CD8-positive, alpha-beta memory T cell (primary cell): ENCODE measurements at regions not wholly inside any gene's neighbourhood (a gene's known extent, or its start where the extent isn't known, plus 50 kb on each side); places are given as distances from the start of the nearest gene placed in this dataset.

Experiments
- CTCF ChIA-PET: fragments of 350-600 bp; sonication (Branson Sonifier 250); formaldehyde crosslinking; loops from one replicate; lab custom pipeline; 2021; ENCODE audit warnings: antibody characterized with exemption; lab: Charles Lee
- POLR2A ChIA-PET: fragments of 350-600 bp; sonication (Branson Sonifier 250); formaldehyde crosslinking; loops from one replicate; lab custom pipeline; 2021; ENCODE audit warnings: antibody characterized with exemption; lab: Charles Lee
- DNase-seq, 5 donors: peaks; one replicate each; pipeline versions ENCODE4 v3.0.0 to v3.0.0-alpha.2; 2020 to 2022; ENCODE audit warnings: mixed read lengths in 1 of 5
- H3K27ac ChIP-seq: one replicate; pipeline ENCODE4 v1.7.0; 2013; ENCODE audit warnings: low read depth, mild to moderate bottlenecking, low read length, moderate library complexity
- H3K27me3 ChIP-seq: 2 replicates; pipeline ENCODE4 v1.7.0; 2013; ENCODE audit warnings: low read length, mild to moderate bottlenecking; ENCODE audit not compliant: insufficient read depth, poor library complexity, severe bottlenecking
- H3K36me3 ChIP-seq: 2 replicates; pipeline ENCODE4 v1.7.0; 2013; ENCODE audit warnings: mild to moderate bottlenecking, low read length, moderate library complexity; ENCODE audit not compliant: insufficient read depth
- H3K4me1 ChIP-seq: 2 replicates; pipeline ENCODE4 v1.7.0; 2013; ENCODE audit warnings: mild to moderate bottlenecking, low read length, moderate library complexity; ENCODE audit not compliant: insufficient read depth
- H3K4me3 ChIP-seq: 2 replicates; pipeline ENCODE4 v1.7.0; 2013; ENCODE audit warnings: mild to moderate bottlenecking, low read length
- H3K9me3 ChIP-seq: 2 replicates; pipeline ENCODE4 v1.7.0; 2013; ENCODE audit warnings: mild to moderate bottlenecking, low read length
- H3K27ac Mint-ChIP-seq, 8 donors: one replicate each; pipeline ENCODE4 v1.8.0; 2020 to 2021; ENCODE audit warnings: mixed read lengths in 8 of 8, mild to moderate bottlenecking in 6 of 8, inconsistent platforms in 3 of 8, moderate library complexity in 3 of 8
- H3K27me3 Mint-ChIP-seq, 2 donors: one replicate each; pipeline ENCODE4 v1.8.0; 2020 to 2021; ENCODE audit warnings: mixed read lengths in 2 of 2, mild to moderate bottlenecking in 1 of 2, moderate library complexity in 1 of 2
- H3K36me3 Mint-ChIP-seq, 3 donors: one replicate each; pipeline ENCODE4 v1.8.0; 2020 to 2021; ENCODE audit warnings: mixed read lengths in 3 of 3, inconsistent platforms in 1 of 3, mild to moderate bottlenecking in 1 of 3
- H3K4me1 Mint-ChIP-seq, 3 donors: one replicate each; pipeline ENCODE4 v1.8.0; 2020 to 2021; ENCODE audit warnings: mixed read lengths in 3 of 3, inconsistent platforms in 1 of 3, mild to moderate bottlenecking in 1 of 3
- H3K4me3 Mint-ChIP-seq, 7 donors: one replicate each; pipeline ENCODE4 v1.8.0; 2020 to 2021; ENCODE audit warnings: mixed read lengths in 7 of 7, mild to moderate bottlenecking in 6 of 7, moderate library complexity in 4 of 7, inconsistent platforms in 2 of 7
- H3K9me3 Mint-ChIP-seq, 5 donors: one replicate each; pipeline ENCODE4 v1.8.0; 2020 to 2022; ENCODE audit warnings: mixed read lengths in 5 of 5, mild to moderate bottlenecking in 3 of 5, moderate library complexity in 2 of 5, inconsistent platforms in 1 of 5

GRCh38 chr5:97834561-97834960 is 651.5 kb upstream of the RIOK2 start:
- Histone ChIP-seq H3K9me3 (no peaks in the 10 kb centered on the region), H3K27me3 (no peaks in the 10 kb centered on the region), H3K4me1 (no peaks in the 10 kb centered on the region), H3K36me3 (no peaks in the 10 kb centered on the region), H3K4me3 (no peak overlapping the region), H3K27ac (no peak overlapping the region)
- DNase-seq: no peak
- POLR2A ChIA-PET: no interaction called here
- Mint-ChIP-seq H3K27me3 (no peaks in the 10 kb centered on the region), H3K27ac (no peak overlapping the region), H3K9me3 (peaks cover 0 to 7% (median 1%) of the 10 kb centered on the region in 5 donors), H3K36me3 (no peaks in the 10 kb centered on the region), H3K4me3 (no peak overlapping the region), H3K4me1 (no peaks in the 10 kb centered on the region)
- CTCF ChIA-PET: no interaction called here

GRCh38 chr5:97835112-97835511 is 652.1 kb upstream of the RIOK2 start:
- Mint-ChIP-seq H3K36me3 (no peaks in the 10 kb centered on the region), H3K27me3 (no peaks in the 10 kb centered on the region), H3K4me1 (no peaks in the 10 kb centered on the region), H3K4me3 (no peak overlapping the region), H3K27ac (no peak overlapping the region), H3K9me3 (peaks cover 0 to 7% (median 1%) of the 10 kb centered on the region in 5 donors)
- no peak overlapping the region for H3K4me3 ChIP-seq
- H3K27ac ChIP-seq: no peak overlapping the region
- H3K27me3 ChIP-seq: no peaks in the 10 kb centered on the region
- H3K4me1 ChIP-seq: no peaks in the 10 kb centered on the region
- ChIA-PET POLR2A (no interaction called here), CTCF (no interaction called here)
- no peaks in the 10 kb centered on the region for H3K9me3 ChIP-seq
- DNase-seq: no peak
- H3K36me3 ChIP-seq: no peaks in the 10 kb centered on the region

- no peak overlapping the region for H3K27ac Mint-ChIP-seq
- ChIA-PET CTCF (no interaction called here), POLR2A (no interaction called here)
- Histone ChIP-seq H3K9me3 (no peaks in the 10 kb centered on the region), H3K36me3 (no peaks in the 10 kb centered on the region), H3K4me3 (no peak overlapping the region), H3K27ac (no peak overlapping the region), H3K27me3 (no peaks in the 10 kb centered on the region), H3K4me1 (no peaks in the 10 kb centered on the region)
- no peaks in the 10 kb centered on the region for H3K4me1 Mint-ChIP-seq
- no peaks in the 10 kb centered on the region for H3K27me3 Mint-ChIP-seq
- DNase-seq: no peak
- no peaks in the 10 kb centered on the region for H3K36me3 Mint-ChIP-seq
- peaks cover 0 to 8% (median 0%) of the 10 kb centered on the region in 5 donors for H3K9me3 Mint-ChIP-seq
- no peak overlapping the region for H3K4me3 Mint-ChIP-seq
These were observed 653.8 kb upstream of the RIOK2 start for GRCh38 chr5:97836816-97837215.

GRCh38 chr5:97838214-97838613 is 655.2 kb upstream of the RIOK2 start:
- Mint-ChIP-seq H3K4me3 (no peak overlapping the region), H3K36me3 (no peaks in the 10 kb centered on the region), H3K27ac (no peak overlapping the region), H3K9me3 (peaks cover 0 to 6% (median 0%) of the 10 kb centered on the region in 5 donors), H3K27me3 (no peaks in the 10 kb centered on the region), H3K4me1 (no peaks in the 10 kb centered on the region)
- no peaks in the 10 kb centered on the region for H3K36me3 ChIP-seq
- DNase-seq: no peak
- no peak overlapping the region for H3K4me3 ChIP-seq
- ChIA-PET POLR2A (no interaction called here), CTCF (no interaction called here)
- H3K9me3 ChIP-seq: no peaks in the 10 kb centered on the region
- no peak overlapping the region for H3K27ac ChIP-seq
- no peaks in the 10 kb centered on the region for H3K27me3 ChIP-seq
- no peaks in the 10 kb centered on the region for H3K4me1 ChIP-seq

GRCh38 chr5:97839341-97840086 is 656.5 kb upstream of the RIOK2 start:
- no peak overlapping the region for H3K4me3 ChIP-seq
- Mint-ChIP-seq H3K9me3 (peaks cover 0 to 6% (median 0%) of the 10 kb centered on the region in 5 donors), H3K4me1 (no peaks in the 10 kb centered on the region), H3K27ac (no peak overlapping the region), H3K27me3 (no peaks in the 10 kb centered on the region), H3K36me3 (no peaks in the 10 kb centered on the region), H3K4me3 (no peak overlapping the region)
- no peaks in the 10 kb centered on the region for H3K9me3 ChIP-seq
- no peaks in the 10 kb centered on the region for H3K4me1 ChIP-seq
- no peaks in the 10 kb centered on the region for H3K27me3 ChIP-seq
- H3K27ac ChIP-seq: no peak overlapping the region
- no peaks in the 10 kb centered on the region for H3K36me3 ChIP-seq
- CTCF ChIA-PET: no interaction called here
- POLR2A ChIA-PET: no interaction called here
- DNase-seq: no peak

- H3K36me3 Mint-ChIP-seq: no peaks in the 10 kb centered on the region
- H3K36me3 ChIP-seq: no peaks in the 10 kb centered on the region
- ChIA-PET CTCF (no interaction called here), POLR2A (no interaction called here)
- H3K27ac Mint-ChIP-seq: no peak overlapping the region
- H3K4me1 Mint-ChIP-seq: no peaks in the 10 kb centered on the region
- H3K9me3 ChIP-seq: no peaks in the 10 kb centered on the region
- no peak overlapping the region for H3K4me3 Mint-ChIP-seq
- DNase-seq: no peak
- H3K4me1 ChIP-seq: no peaks in the 10 kb centered on the region
- H3K4me3 ChIP-seq: no peak overlapping the region
- no peaks in the 10 kb centered on the region for H3K27me3 ChIP-seq
- no peaks in the 10 kb centered on the region for H3K27me3 Mint-ChIP-seq
- H3K27ac ChIP-seq: no peak overlapping the region
- H3K9me3 Mint-ChIP-seq: peaks cover 0 to 6% (median 0%) of the 10 kb centered on the region in 5 donors
These were observed 657.6 kb upstream of the RIOK2 start for GRCh38 chr5:97840643-97841042.

- POLR2A ChIA-PET: no interaction called here
- H3K27me3 ChIP-seq: no peaks in the 10 kb centered on the region
- no peaks in the 10 kb centered on the region for H3K4me1 ChIP-seq
- Mint-ChIP-seq H3K4me3 (no peak overlapping the region), H3K4me1 (no peaks in the 10 kb centered on the region), H3K9me3 (peaks cover 0 to 11% (median 0%) of the 10 kb centered on the region in 5 donors), H3K36me3 (no peaks in the 10 kb centered on the region), H3K27me3 (no peaks in the 10 kb centered on the region), H3K27ac (no peak overlapping the region)
- H3K9me3 ChIP-seq: no peaks in the 10 kb centered on the region
- no peaks in the 10 kb centered on the region for H3K36me3 ChIP-seq
- H3K4me3 ChIP-seq: no peak overlapping the region
- no peak overlapping the region for H3K27ac ChIP-seq
- CTCF ChIA-PET: no interaction called here
- no peak for DNase-seq
These were observed 659.6 kb upstream of the RIOK2 start for GRCh38 chr5:97842687-97843086.

- DNase-seq: no peak
- ChIA-PET CTCF (no interaction called here), POLR2A (no interaction called here)
- Mint-ChIP-seq H3K36me3 (no peaks in the 10 kb centered on the region), H3K9me3 (peaks cover 0 to 10% (median 0%) of the 10 kb centered on the region in 5 donors), H3K27ac (no peak overlapping the region), H3K4me3 (no peak overlapping the region), H3K27me3 (no peaks in the 10 kb centered on the region), H3K4me1 (no peaks in the 10 kb centered on the region)
- no peak overlapping the region for H3K4me3 ChIP-seq
- no peaks in the 10 kb centered on the region for H3K9me3 ChIP-seq
- H3K36me3 ChIP-seq: no peaks in the 10 kb centered on the region
- no peaks in the 10 kb centered on the region for H3K4me1 ChIP-seq
- H3K27ac ChIP-seq: no peak overlapping the region
- no peaks in the 10 kb centered on the region for H3K27me3 ChIP-seq
These were observed 661.8 kb upstream of the RIOK2 start for GRCh38 chr5:97844797-97845196.
